ENCODE measurements at regions not wholly inside any gene's neighbourhood (a gene's known extent, or its start where the extent isn't known, plus 50 kb on each side); places are given as distances from the start of the nearest gene placed in this dataset.

GRCh38 chr11:131279654-131280384 is 90.6 kb upstream of the NTM start:
- ATAC-seq (ENCODE audit: insufficient number of reproducible peaks, low FRiP score, low read depth): no peak
- Histone ChIP-seq H3K27me3 (replicated peaks; ENCODE audit: insufficient read depth) (no peaks in the 10 kb centered on the region), H3K4me3 (no peak overlapping the region), H3K36me3 (no peaks in the 10 kb centered on the region), H3K9me3 (no peaks in the 10 kb centered on the region), H3K4me1 (ENCODE audit: control insufficient read depth in 1 of 2, low read depth in 2 of 2) (no peaks in the 10 kb centered on the region), H3K27ac (no peak overlapping the region)
- no peak for TF ChIP-seq CTCF (IDR thresholded peaks at IDR 0.05)
- no peak for DNase-seq (ENCODE audit: low spot score)

DNA sequence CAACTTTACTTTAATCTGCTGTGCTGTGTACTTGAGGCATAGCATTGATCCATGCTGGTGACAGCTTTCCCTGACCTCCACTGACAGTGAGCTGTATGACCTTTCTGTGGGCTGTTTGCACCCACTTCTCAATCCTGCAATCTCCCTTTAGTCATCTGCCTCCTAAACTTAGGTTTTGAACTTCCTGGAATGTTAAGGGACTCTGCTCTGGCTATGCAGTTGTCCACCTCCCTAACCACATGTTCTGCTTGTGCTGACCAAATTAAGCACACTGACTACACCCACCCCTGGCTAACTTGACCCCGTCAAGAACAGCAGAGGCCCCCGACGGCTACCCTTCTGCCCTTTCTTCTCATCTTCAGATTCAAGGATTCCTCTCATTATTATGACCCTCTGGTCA is 89.1 kb upstream of the NTM start:
- H3K4me1 ChIP-seq (ENCODE audit: control insufficient read depth in 1 of 2, low read depth in 2 of 2): no peaks in the 10 kb centered on the region
- TF ChIP-seq CTCF (IDR thresholded peaks at IDR 0.05): no peak
- no peaks in the 10 kb centered on the region for H3K36me3 ChIP-seq
- no peak overlapping the region for H3K4me3 ChIP-seq
- H3K27ac ChIP-seq: no peak overlapping the region
- ATAC-seq (ENCODE audit: insufficient number of reproducible peaks, low FRiP score, low read depth) (no peak), DNase-seq (ENCODE audit: low spot score) (no peak)
- no peaks in the 10 kb centered on the region for H3K9me3 ChIP-seq
- H3K27me3 ChIP-seq (replicated peaks; ENCODE audit: insufficient read depth): no peaks in the 10 kb centered on the region

DNA sequence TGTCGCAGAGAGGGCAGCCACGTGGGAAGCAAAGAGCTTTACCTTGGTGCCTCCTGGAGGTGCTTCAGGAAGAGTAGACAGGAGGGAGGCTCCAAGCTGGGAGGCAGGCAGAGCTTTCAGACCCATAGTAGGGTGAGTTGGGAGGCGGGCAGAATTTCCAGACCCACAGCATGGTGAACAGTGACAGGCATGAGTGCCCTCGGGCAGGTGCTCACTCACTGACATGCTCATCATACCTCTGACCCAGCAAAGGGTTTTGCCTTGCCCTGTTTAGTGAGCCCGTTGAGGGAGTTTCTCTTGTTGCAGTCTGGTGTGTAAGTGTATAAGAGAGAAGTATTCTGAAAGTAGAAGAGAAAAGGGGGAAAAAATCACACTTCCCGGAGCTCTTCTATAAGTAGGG is 86.4 kb upstream of the NTM start:
- Histone ChIP-seq H3K4me3 (no peak overlapping the region), H3K4me1 (ENCODE audit: control insufficient read depth in 1 of 2, low read depth in 2 of 2) (no peaks in the 10 kb centered on the region), H3K27me3 (replicated peaks; ENCODE audit: insufficient read depth) (no peaks in the 10 kb centered on the region), H3K36me3 (no peaks in the 10 kb centered on the region), H3K9me3 (no peaks in the 10 kb centered on the region), H3K27ac (no peak overlapping the region)
- TF ChIP-seq CTCF (IDR thresholded peaks at IDR 0.05): no peak
- DNase-seq (ENCODE audit: low spot score) (no peak), ATAC-seq (ENCODE audit: insufficient number of reproducible peaks, low FRiP score, low read depth) (no peak)

DNA sequence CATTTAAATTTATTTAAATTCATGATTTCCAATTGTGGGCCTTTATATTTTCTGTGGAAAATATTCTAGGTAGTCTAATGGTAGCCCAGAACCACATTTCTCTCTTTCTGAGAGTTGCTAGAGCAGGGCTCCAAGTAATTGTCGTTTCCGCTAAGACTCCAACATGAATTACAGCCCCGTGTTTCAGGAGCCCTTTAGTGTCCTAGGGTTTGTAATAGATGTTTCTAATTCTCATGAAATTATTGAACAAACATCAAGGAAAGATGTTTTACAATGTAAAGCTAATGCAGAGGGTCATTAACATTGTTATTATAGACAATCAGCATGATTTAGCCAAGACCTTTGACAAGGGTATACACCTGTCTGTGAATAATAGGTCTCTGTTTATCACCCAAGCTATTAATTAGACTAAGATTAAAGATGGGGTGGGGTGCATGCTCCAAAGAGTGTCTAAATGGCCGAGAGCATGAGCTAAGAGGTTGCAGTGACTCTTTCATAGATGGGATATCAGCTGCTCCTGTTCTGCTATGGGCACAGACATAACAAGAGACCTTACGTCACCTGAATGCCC is 81.8 kb upstream of the NTM start:
- no peaks in the 10 kb centered on the region for H3K36me3 ChIP-seq

DNA sequence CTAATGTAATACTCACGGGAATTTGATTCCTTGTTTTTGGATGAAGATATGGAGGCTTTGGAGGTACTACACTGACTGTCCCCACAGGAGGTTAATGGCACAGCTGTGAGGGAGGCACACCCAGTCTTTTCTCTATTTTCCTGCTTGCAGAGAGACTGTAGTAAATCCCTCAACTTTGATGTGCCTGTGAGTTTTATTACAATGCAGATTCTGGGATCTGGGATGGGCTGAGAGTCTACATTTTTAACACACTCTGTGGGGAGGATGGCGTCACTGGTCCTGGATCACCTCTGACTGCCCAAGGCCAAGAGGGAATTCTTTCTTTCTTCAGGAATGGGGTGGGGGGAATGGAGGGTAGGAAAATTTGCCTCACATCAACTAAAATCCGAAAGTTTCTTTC is 80.2 kb upstream of the NTM start:
- Histone ChIP-seq H3K36me3 (no peaks in the 10 kb centered on the region), H3K9me3 (no peaks in the 10 kb centered on the region), H3K4me3 (no peak overlapping the region), H3K27ac (no peak overlapping the region), H3K4me1 (ENCODE audit: control insufficient read depth in 1 of 2, low read depth in 2 of 2) (no peaks in the 10 kb centered on the region), H3K27me3 (replicated peaks; ENCODE audit: insufficient read depth) (no peaks in the 10 kb centered on the region)
- TF ChIP-seq CTCF (IDR thresholded peaks at IDR 0.05): no peak
- no peak for DNase-seq (ENCODE audit: low spot score)
- ATAC-seq (ENCODE audit: insufficient number of reproducible peaks, low FRiP score, low read depth): no peak

More for the DNA sequence above, 81.8 kb upstream of the NTM start:
- ATAC-seq (ENCODE audit: insufficient number of reproducible peaks, low FRiP score, low read depth) (no peak), DNase-seq (ENCODE audit: low spot score) (no peak)
- no peak for TF ChIP-seq CTCF (IDR thresholded peaks at IDR 0.05)
- H3K4me3 ChIP-seq: no peak overlapping the region
- H3K27ac ChIP-seq: no peak overlapping the region
- no peaks in the 10 kb centered on the region for H3K4me1 ChIP-seq (ENCODE audit: control insufficient read depth in 1 of 2, low read depth in 2 of 2)
- no peaks in the 10 kb centered on the region for H3K9me3 ChIP-seq
- H3K27me3 ChIP-seq (replicated peaks; ENCODE audit: insufficient read depth): no peaks in the 10 kb centered on the region
